ENCODE measurements at regions not wholly inside any gene's neighbourhood (a gene's known extent, or its start where the extent isn't known, plus 50 kb on each side); places are given as distances from the start of the nearest gene placed in this dataset.

DNA sequence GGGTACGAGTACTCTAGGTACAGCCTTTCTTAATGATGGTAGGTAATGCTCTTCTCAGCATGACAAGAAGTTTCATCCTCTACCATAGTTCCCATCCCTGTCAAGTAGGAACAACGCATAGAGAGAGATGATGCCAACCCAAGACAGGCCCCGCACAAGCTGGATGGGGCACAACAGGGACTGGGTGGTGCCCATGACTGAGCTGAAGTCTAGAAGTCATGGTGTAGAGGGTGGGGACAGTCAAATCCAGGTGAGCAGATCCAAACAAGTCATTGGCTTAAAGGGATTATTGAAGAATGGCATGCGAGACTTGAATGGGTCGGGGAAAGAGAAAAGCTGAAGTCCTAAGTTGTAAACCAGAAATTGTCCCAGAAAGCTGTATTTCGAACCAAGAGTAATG is 84.2 kb upstream of the MDM1 start:
- TF ChIP-seq CTCF (IDR thresholded peaks at IDR 0.05) (no peak), POLR2A (IDR thresholded peaks at IDR 0.05) (no peak)
